ENCODE measurements at regions not wholly inside any gene's neighbourhood (a gene's known extent, or its start where the extent isn't known, plus 50 kb on each side); places are given as distances from the start of the nearest gene placed in this dataset.

DNA sequence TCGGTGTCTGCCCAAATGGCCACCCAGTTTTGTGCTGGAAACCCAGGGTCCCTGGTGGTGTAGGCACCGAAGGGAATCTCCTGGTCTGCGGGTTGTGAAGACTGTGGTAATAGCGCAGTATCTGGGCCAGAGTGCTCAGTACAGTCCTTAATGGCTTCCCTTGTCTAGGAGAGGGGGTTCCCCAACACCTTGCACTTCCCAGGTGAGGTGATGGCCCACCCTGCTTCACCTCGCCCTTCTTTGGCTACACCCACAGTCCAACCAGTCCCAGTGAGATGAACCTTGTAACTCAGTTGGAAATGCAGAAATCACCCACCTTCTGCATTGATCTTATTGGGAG lies 402.4 kb downstream of the SRGAP2C start:
- TF ChIP-seq, protein P1, sequence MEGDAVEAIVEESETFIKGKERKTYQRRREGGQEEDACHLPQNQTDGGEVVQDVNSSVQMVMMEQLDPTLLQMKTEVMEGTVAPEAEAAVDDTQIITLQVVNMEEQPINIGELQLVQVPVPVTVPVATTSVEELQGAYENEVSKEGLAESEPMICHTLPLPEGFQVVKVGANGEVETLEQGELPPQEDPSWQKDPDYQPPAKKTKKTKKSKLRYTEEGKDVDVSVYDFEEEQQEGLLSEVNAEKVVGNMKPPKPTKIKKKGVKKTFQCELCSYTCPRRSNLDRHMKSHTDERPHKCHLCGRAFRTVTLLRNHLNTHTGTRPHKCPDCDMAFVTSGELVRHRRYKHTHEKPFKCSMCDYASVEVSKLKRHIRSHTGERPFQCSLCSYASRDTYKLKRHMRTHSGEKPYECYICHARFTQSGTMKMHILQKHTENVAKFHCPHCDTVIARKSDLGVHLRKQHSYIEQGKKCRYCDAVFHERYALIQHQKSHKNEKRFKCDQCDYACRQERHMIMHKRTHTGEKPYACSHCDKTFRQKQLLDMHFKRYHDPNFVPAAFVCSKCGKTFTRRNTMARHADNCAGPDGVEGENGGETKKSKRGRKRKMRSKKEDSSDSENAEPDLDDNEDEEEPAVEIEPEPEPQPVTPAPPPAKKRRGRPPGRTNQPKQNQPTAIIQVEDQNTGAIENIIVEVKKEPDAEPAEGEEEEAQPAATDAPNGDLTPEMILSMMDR (IDR thresholded peaks at IDR 0.05) = no peak
- TF ChIP-seq SIN3A (IDR thresholded peaks at IDR 0.05; ENCODE audit: borderline replicate concordance, insufficient read depth, low read depth, low read length) = no peak

Measured in Panc1 (cell line).